Esophagus mucosa (tissue), 1 donor: ENCODE measurements at regions not wholly inside any gene's neighbourhood (a gene's known extent, or its start where the extent isn't known, plus 50 kb on each side); places are given as distances from the start of the nearest gene placed in this dataset.
"Not testable (repeated sequence)": the region's sequence is repeated elsewhere in the genome, so short reads cannot be mapped to it uniquely, and the experiment has no call there.

ENCODE experiments used
- ATAC-seq: fragments of 200-7000 bp; cut with Tn5 transposase; one replicate; pipeline ENCODE4 v1.9.1; 2020
- donor health status: DM: yes; HTN: yes; CAD: no.

GRCh38 chr10:7056216-7056615 is 354.6 kb downstream of the SFMBT2 start:
- no peak for ATAC-seq

- no peak for ATAC-seq
These were observed 355.9 kb downstream of the SFMBT2 start for GRCh38 chr10:7054915-7055314.

GRCh38 chr10:7053195-7053594 is 357.6 kb downstream of the SFMBT2 start:
- ATAC-seq, result no peak

- not testable (repeated sequence) for ATAC-seq
These were observed 360.8 kb downstream of the SFMBT2 start for GRCh38 chr10:7050024-7050423.

- ATAC-seq, result no peak
These were observed 362.8 kb downstream of the SFMBT2 start for GRCh38 chr10:7048061-7048460.

GRCh38 chr10:7046615-7047014 is 364.2 kb downstream of the SFMBT2 start:
- no peak for ATAC-seq

GRCh38 chr10:7045891-7046599 is 364.8 kb downstream of the SFMBT2 start:
- peak; percentile 62 for ATAC-seq

GRCh38 chr10:7043055-7043653 is 367.7 kb downstream of the SFMBT2 start:
- ATAC-seq, result no peak

- ATAC-seq, result no peak
These were observed 368.3 kb downstream of the SFMBT2 start for GRCh38 chr10:7042419-7043054.

GRCh38 chr10:7042000-7042399 is 368.8 kb downstream of the SFMBT2 start:
- no peak for ATAC-seq

GRCh38 chr10:7040681-7041080 is 370.2 kb downstream of the SFMBT2 start:
- ATAC-seq, result no peak

- no peak for ATAC-seq
These were observed 371.0 kb downstream of the SFMBT2 start for GRCh38 chr10:7039859-7040258.

GRCh38 chr10:7038416-7038815 is 372.4 kb downstream of the SFMBT2 start:
- ATAC-seq, result no peak

- not testable (repeated sequence) for ATAC-seq
These were observed 373.4 kb downstream of the SFMBT2 start for GRCh38 chr10:7037434-7037833.

GRCh38 chr10:7036951-7037350 is 373.9 kb downstream of the SFMBT2 start:
- no peak for ATAC-seq

- ATAC-seq, result no peak
These were observed 375.6 kb downstream of the SFMBT2 start for GRCh38 chr10:7035126-7035761.

- ATAC-seq, result no peak
These were observed 377.8 kb downstream of the SFMBT2 start for GRCh38 chr10:7033031-7033430.

GRCh38 chr10:7030134-7030855 is 380.5 kb downstream of the SFMBT2 start:
- ATAC-seq, result no peak

- no peak for ATAC-seq
These were observed 381.2 kb downstream of the SFMBT2 start for GRCh38 chr10:7029672-7030071.

GRCh38 chr10:7028809-7029166 is 382.0 kb downstream of the SFMBT2 start:
- no peak for ATAC-seq

- ATAC-seq, result no peak
These were observed 382.7 kb downstream of the SFMBT2 start for GRCh38 chr10:7027913-7028808.
